Heart left ventricle (tissue), 16 donors: ENCODE measurements at regions not wholly inside any gene's neighbourhood (a gene's known extent, or its start where the extent isn't known, plus 50 kb on each side); places are given as distances from the start of the nearest gene placed in this dataset.

Experiments
- ATAC-seq, 4 donors: fragments of 200-7000 bp; cut with Tn5 transposase; one replicate each; pipeline ENCODE4 v1.9.1; 2020 to 2022; ENCODE audit warnings: moderate library complexity in 4 of 4, mild to moderate bottlenecking in 3 of 4, moderate number of reproducible peaks in 1 of 4
- DNase-seq, 5 donors: peaks; one replicate each; pipeline ENCODE4 v3.0.0-alpha.2; 2020
- H3K27ac ChIP-seq, 12 donors: fragments of 200-600 bp; sonication (generic) in 4 of 12; one replicate each; pipeline versions ENCODE4 v1.5.0 to v1.8.0; 2016 to 2022; ENCODE audit warnings: mild to moderate bottlenecking in 2 of 12
- H3K27me3 ChIP-seq, 9 donors: fragments of 200-600 bp; sonication (generic) in 2 of 9; one replicate each; pipeline versions ENCODE4 v1.5.1 to v1.8.0; 2016 to 2022; ENCODE audit warnings: mild to moderate bottlenecking in 3 of 9
- H3K36me3 ChIP-seq, 9 donors: fragments of 200-600 bp; sonication (generic) in 2 of 9; one replicate each; pipeline versions ENCODE4 v1.5.0 to v1.8.0; 2018 to 2022; ENCODE audit warnings: mild to moderate bottlenecking in 2 of 9
- H3K4me1 ChIP-seq, 12 donors: fragments of 200-600 bp; sonication (generic) in 4 of 12; one replicate each; pipeline versions ENCODE4 v1.5.0 to v1.8.0; 2016 to 2022; ENCODE audit warnings: mild to moderate bottlenecking in 3 of 12
- H3K4me3 ChIP-seq, 12 donors: fragments of 200-600 bp; sonication (generic) in 4 of 12; one replicate each; pipeline versions ENCODE4 v1.5.0 to v1.8.0; 2017 to 2022; ENCODE audit warnings: mild to moderate bottlenecking in 9 of 12, moderate library complexity in 4 of 12
- H3K9me3 ChIP-seq, 12 donors: fragments of 200-600 bp; sonication (generic) in 4 of 12; one replicate each; pipeline versions ENCODE4 v1.5.0 to v1.8.0; 2016 to 2022; ENCODE audit warnings: mild to moderate bottlenecking in 1 of 12
- CTCF ChIP-seq, 12 donors: fragments of 200-600 bp; sonication (generic) in 4 of 12; IDR thresholded peaks; one replicate each; pipeline versions ENCODE4 v1.5.0 to v1.8.0; 2018 to 2022; ENCODE audit warnings: antibody characterized with exemption in 12 of 12, mild to moderate bottlenecking in 5 of 12
- POLR2A ChIP-seq, 2 donors: fragments of 450-650 bp; IDR thresholded peaks; one replicate each; pipeline ENCODE4 v1.6.1; 2017; ENCODE audit warnings: antibody characterized with exemption in 2 of 2, mild to moderate bottlenecking in 2 of 2, moderate library complexity in 2 of 2
- WGBS, 4 donors: extraction: QIAGEN DNeasy Blood & Tissue Kit in 2 of 4; methylation state at CpG; one replicate each; pipeline versions ENCODE4 v1.1.5 to v1.1.7; 2013 to 2018; 5-methylcytosine and 5-hydroxymethylcytosine counted together
- intact Hi-C, 10 donors: fragments of 100-400 bp; cut with DNase I; formaldehyde crosslinking; loops; one replicate each; pipeline versions ENCODE4 v1.11.1 to v1.14.2; 2022
- donor health status: ischemic (EF 13 %, LVEDD 7.1; RV severe dilation, severe dysfunction).
- donor health status: healthy with polysubstance abuse.
- donor health status: DM: no; HTN: yes; CAD: no.
- donor health status: DM: no; HTN: no; CAD: no.
- donor health status: ischemic (EF 25% LVEDD 6.9; RV normal size, moderate dysfunction).
- donor health status: ischemic (EF 25% LVEDD 5.7; RV mildly dilated, moderate dysfunction).
- donor health status: healthy.
- donor health status: DM: yes; HTN: yes; CAD: no.
- donor health status: ischemic (EF 35%, LVEDD 5.7; RV mildly dilated, moderate dysfunction).
- donor health status: nonischemic (EF 11% LVEDD 7.7; RV severe dilation, severe dysfunction).
- donor health status: DM: yes; HTN: yes; CAD: no.
- donor health status: PGD.
- donor health status: ischemic (EF 29% LVEDD 5.4; RV normal size, mild dysfunction).
- donor health status: nonischemic (EF 23%, LVEDD 6.1; RV moderate dilation, normal function).

DNA sequence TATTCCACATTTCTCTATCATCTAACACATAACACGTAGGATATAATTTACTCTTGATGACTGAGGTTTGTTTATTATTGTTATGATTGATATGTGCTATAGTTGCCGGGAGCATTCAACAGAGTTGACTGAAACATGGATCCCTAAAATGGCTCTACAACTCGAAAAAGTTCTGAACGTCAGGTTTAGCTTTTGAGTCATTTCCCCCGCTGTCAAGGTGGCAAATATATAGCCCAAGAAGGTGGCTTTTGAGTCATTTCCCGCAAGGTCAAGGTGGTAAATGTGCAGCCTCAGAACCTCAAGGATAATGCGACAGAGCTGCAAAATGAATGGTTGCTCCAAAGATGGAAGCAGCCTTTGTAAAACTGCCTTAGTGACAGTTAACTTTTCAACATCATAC, 104.0 kb downstream of the NIBAN1 start:
- peaks cover 0 to 42% (median 13%) of the 10 kb centered on the region in 12 donors for H3K4me1 ChIP-seq
- DNase-seq (no peak), ATAC-seq (no peak)
- WGBS, 4 donors = 80 to 94% (median 90%) methylated on average over 7 of the region's 7 CpGs
- peaks cover 0 to 38% (median 2%) of the 10 kb centered on the region in 9 donors for H3K36me3 ChIP-seq
- H3K4me3 ChIP-seq = no peak overlapping the region
- no peak for TF ChIP-seq CTCF (IDR thresholded peaks at IDR 0.05)
- no peak for TF ChIP-seq POLR2A (IDR thresholded peaks at IDR 0.05)
- H3K27ac ChIP-seq = no peak overlapping the region
- no peaks in the 10 kb centered on the region for H3K27me3 ChIP-seq
- peaks cover 0 to 7% (median 0%) of the 10 kb centered on the region in 12 donors for H3K9me3 ChIP-seq
- intact Hi-C loops = loop anchor here in 2 of 10 donors (10.0 kb wide), 2 partner anchors 46 to 74 kb away; no protein-coding TSS in a partner anchor

DNA sequence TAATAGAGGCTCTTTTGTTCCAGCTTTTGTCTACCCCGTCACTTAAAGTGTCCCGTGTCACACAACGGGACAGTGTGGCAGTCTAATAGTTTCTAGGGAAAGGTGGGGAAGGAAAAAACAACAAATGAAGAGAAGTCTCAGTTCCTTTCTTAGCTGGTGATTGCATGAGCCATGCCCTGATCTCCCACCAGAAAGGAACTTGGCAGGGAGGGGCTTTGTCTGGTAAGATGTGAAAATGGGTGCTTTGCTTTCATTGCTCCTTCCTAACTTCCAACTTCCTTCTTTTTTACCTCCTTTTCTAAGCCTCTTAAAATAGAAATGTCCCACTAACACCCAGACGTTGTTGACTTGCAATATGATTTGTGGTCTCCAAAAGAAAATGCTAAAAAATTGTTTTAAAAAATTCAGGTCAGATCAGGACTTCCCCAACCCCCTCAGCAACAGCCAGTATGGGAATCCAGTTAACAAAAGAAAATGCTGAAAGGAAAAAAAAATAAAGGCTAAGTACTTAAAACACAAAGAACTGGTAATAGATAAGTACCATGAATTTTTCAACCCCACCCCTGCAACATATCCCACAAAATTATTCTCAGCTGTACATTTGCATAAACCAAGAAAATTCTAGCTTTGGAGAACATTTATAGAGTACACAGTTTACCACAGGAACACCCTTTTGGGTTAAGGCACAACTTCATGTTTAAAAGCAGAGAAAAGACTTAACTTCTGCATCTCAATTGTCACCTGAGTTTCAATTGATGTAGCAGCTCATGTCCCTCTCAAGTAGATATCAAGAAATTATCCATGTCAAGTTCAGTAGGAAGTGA, 106.2 kb downstream of the NIBAN1 start:
- TF ChIP-seq CTCF (IDR thresholded peaks at IDR 0.05) (no peak), POLR2A (IDR thresholded peaks at IDR 0.05) (no peak)
- peak in 1 of 4 donors; percentile 17 for ATAC-seq
- Histone ChIP-seq H3K9me3 (peaks cover 0 to under 1% (median 0%) of the 10 kb centered on the region in 12 donors), H3K4me1 (peaks cover 0 to 45% (median 9%) of the 10 kb centered on the region in 12 donors), H3K27me3 (no peaks in the 10 kb centered on the region), H3K27ac (peak overlapping the region in 4 of 12 donors; percentile 5 to 81 (median 44)), H3K36me3 (peaks cover 0 to 35% (median 0%) of the 10 kb centered on the region in 9 donors), H3K4me3 (no peak overlapping the region)
- intact Hi-C loops = no loop called here
- DNase-seq = no peak
- 60 to 72% (median 70%) methylated on average over 4 of the region's 4 CpGs for WGBS, 4 donors

DNA sequence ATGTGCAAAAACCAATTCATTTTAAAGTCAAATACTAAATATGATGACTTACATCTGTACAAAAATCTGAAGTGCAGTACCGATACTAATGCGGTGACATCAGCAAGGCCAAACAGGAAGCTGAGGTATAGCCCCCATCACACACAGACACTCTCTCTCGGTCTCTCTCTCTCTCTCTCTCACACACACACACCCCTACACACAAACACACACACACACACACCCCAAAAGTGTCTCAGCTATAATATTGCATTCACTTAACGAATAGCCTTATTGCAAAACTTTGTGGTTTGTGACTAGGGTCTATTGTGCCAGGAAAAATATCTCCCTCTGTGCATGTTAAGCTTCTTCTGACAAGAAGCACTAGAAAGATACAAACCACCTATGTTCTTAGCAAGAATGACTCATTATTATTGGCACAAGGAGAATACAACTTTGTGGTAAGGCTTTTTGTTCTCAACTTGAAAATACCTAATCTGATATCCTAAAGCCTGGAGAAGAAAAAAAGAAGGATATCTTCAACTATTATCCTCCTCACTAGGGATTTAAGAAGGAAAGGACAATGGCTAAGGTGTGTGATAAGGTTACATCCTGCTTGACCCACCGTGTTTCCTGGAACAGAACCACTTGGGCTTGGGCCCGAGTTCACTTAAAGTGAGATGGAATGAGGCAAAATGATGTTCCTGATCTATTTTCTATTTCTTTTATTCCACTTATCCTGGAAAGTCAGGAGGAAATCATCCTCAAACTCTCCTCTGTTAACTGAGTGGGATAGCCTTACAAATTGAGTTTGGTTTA, 107.1 kb downstream of the NIBAN1 start:
- TF ChIP-seq POLR2A (IDR thresholded peaks at IDR 0.05) = no peak
- no peak for TF ChIP-seq CTCF (IDR thresholded peaks at IDR 0.05)
- 55 to 64% (median 57%) methylated on average over 6 of the region's 6 CpGs for WGBS, 4 donors

GRCh38 chr1:184866586-184866985, 107.7 kb downstream of the NIBAN1 start:
- Histone ChIP-seq H3K9me3 (no peaks in the 10 kb centered on the region), H3K36me3 (peaks cover 0 to 22% (median 0%) of the 10 kb centered on the region in 9 donors), H3K4me3 (no peak overlapping the region), H3K4me1 (peaks cover 0 to 45% (median 9%) of the 10 kb centered on the region in 12 donors), H3K27me3 (no peaks in the 10 kb centered on the region), H3K27ac (peak overlapping the region in 2 of 12 donors; percentile 77 to 81)
- intact Hi-C loops = no loop called here
- ATAC-seq = no peak
- no peak for DNase-seq
- TF ChIP-seq POLR2A (IDR thresholded peaks at IDR 0.05) (no peak), CTCF (IDR thresholded peaks at IDR 0.05) (no peak)

More for the DNA sequence above, 107.1 kb downstream of the NIBAN1 start:
- peaks cover 0 to 45% (median 9%) of the 10 kb centered on the region in 12 donors for H3K4me1 ChIP-seq
- no peak overlapping the region for H3K4me3 ChIP-seq
- H3K9me3 ChIP-seq = no peaks in the 10 kb centered on the region
- H3K27ac ChIP-seq = peak overlapping the region in 5 of 12 donors; percentile 5 to 81 (median 36)
- no peaks in the 10 kb centered on the region for H3K27me3 ChIP-seq
- peaks cover 0 to 26% (median 0%) of the 10 kb centered on the region in 9 donors for H3K36me3 ChIP-seq
- ATAC-seq (peak; percentile 44 to 89 (median 69)), DNase-seq (no peak)
- intact Hi-C loops = no loop called here
